ENCODE measurements at regions not wholly inside any gene's neighbourhood (a gene's known extent, or its start where the extent isn't known, plus 50 kb on each side); places are given as distances from the start of the nearest gene placed in this dataset.

DNA sequence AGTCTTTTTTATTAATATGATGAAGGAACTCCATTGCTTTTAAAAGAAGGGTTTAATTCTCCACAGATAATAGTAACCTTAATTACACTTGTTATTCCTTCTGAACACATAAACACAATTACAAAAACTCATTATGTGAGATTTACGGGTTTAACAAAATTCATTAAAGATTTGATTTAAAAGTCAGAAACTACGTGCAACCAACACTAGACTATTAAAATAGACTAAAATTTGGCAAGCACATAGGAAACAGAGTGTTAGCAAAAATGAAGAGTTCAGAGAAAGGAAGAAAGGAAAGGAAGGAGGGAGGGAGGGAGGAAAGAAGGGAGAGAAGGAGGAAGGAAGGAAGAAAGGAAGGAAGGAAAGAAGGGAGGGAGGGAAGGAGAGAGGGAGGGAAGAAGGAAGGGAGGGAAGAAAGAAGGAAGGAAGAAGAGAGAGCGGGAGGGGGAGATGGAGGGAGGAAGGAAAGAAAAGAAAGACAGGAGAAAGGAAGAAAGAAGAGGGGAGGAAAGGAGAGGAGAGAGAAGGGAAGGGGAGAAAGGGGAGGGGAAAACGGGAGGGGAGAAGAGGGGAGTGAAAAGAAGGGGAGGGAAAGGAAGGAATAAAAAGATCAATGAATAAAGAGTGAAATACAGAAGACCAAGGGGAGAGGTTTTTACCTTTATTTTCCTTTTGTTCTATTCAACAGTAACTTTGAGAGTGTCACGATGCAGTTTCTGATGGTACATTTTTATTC, 123.4 kb upstream of the LYPLAL1 start:
- no peak for DNase-seq (ENCODE audit: low read depth)
- no peak overlapping the region for H3K4me3 ChIP-seq (ENCODE audit: control insufficient read depth, low read depth, low read length)
- TF ChIP-seq, protein P1, sequence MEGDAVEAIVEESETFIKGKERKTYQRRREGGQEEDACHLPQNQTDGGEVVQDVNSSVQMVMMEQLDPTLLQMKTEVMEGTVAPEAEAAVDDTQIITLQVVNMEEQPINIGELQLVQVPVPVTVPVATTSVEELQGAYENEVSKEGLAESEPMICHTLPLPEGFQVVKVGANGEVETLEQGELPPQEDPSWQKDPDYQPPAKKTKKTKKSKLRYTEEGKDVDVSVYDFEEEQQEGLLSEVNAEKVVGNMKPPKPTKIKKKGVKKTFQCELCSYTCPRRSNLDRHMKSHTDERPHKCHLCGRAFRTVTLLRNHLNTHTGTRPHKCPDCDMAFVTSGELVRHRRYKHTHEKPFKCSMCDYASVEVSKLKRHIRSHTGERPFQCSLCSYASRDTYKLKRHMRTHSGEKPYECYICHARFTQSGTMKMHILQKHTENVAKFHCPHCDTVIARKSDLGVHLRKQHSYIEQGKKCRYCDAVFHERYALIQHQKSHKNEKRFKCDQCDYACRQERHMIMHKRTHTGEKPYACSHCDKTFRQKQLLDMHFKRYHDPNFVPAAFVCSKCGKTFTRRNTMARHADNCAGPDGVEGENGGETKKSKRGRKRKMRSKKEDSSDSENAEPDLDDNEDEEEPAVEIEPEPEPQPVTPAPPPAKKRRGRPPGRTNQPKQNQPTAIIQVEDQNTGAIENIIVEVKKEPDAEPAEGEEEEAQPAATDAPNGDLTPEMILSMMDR (conservative IDR thresholded peaks at IDR 0.05; ENCODE audit: control insufficient read depth, insufficient read depth, low read depth, low read length): no peak

DNA sequence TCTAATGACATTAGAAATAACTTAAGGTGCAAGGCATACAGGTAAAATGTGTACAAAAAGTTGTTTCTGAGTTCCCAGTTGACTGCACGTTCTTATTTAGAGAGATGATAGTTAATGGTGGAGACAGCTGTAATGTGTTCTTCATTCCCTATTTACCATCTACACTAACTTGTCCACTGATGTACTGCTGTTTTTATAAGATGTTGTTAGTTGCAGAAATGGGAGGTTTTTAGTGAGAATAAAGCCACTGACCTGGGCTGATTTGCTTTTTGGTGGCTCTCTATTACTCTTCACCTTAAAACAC, 122.9 kb upstream of the LYPLAL1 start:
- no peak overlapping the region for H3K4me3 ChIP-seq (ENCODE audit: control insufficient read depth, low read depth, low read length)
- TF ChIP-seq, protein P1 (conservative IDR thresholded peaks at IDR 0.05; ENCODE audit: control insufficient read depth, insufficient read depth, low read depth, low read length): no peak
- no peak for DNase-seq (ENCODE audit: low read depth)

DNA sequence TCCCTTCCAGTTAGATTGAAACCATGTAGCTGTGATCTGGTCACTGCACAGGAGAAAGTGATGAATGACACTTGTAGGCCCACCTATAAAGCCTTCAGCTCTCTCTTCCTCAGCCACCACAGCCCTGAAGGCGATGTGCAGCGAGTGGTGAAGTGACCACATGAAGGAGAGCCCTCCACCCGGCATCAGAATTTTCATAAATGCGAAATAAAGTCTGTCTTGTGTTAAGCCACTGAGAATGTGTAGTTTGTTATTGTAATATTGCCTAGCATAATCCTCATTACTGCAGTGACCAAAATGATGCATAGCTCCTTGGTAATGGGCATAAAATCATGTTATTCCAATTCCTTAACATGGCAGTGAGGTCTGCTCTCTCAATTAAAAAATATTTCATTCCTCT, 122.1 kb upstream of the LYPLAL1 start:
- no peak overlapping the region for H3K4me3 ChIP-seq (ENCODE audit: control insufficient read depth, low read depth, low read length)
- DNase-seq (ENCODE audit: low read depth): no peak
- TF ChIP-seq, protein P1 (conservative IDR thresholded peaks at IDR 0.05; ENCODE audit: control insufficient read depth, insufficient read depth, low read depth, low read length): no peak

DNA sequence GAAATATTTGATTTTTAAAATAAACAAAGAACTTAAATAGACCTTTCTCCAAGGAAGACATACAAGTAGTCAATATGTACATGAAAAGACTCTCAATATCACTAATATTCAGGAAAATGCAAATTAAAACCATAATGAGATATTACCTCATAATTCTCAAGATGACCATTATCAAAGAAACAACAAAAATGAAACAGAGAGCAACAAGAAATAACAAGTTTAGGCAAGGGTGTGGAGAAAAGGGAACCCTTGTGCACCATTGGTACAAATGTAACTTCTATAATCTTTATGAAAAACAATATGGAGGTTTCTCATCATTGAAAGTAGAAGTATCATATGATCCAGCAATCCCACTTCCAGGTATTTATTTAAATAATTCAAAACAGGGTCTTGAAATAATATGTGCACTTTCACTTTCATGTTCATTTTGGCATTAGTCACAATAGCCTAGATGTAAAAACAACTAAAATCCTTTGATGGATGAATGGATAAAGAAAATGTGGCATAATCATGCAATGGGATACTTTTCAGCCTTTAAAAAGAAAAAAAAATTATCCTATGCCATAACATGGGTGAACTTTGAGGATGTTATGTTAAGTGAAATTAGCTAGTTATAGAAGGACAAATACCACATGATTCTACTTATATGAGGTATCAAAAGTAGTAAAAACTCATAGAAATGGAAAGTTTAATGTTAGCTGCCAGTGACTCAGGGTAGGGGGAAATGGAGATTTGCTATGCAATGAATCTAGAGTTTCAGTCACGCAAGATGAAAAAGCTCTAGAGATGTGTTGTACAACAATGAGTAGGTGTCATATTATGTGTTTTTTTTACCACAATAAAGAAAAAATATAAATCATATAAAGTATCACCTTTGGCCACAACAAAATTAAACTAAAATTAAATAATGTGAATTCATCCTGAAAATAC, 114.5 kb upstream of the LYPLAL1 start:
- H3K4me3 ChIP-seq (ENCODE audit: control insufficient read depth, low read depth, low read length): no peak overlapping the region
- DNase-seq (ENCODE audit: low read depth): peak; percentile 2
- TF ChIP-seq, protein P1 (conservative IDR thresholded peaks at IDR 0.05; ENCODE audit: control insufficient read depth, insufficient read depth, low read depth, low read length): no peak

DNA sequence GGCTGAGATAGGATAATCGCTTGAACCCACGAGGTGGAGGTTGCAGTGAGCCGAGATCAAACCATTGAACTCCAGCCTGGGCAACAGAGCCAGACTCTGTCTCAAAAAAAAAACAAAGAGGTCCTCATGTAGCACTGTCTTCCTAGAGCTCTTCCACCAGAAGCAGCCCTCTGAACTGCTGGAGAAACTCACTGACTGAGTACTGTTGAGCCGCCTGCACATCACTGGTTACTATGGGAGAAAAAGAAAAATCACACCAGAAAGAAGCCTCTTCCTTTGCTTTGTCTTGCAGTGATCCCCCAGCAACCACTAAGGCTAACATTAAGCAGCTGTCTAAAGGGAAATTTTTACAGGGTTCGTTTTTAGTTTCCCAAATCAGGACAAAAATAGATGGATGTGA, 112.9 kb upstream of the LYPLAL1 start:
- no peak for DNase-seq (ENCODE audit: low read depth)
- TF ChIP-seq, protein P1 (conservative IDR thresholded peaks at IDR 0.05; ENCODE audit: control insufficient read depth, insufficient read depth, low read depth, low read length): no peak
- H3K4me3 ChIP-seq (ENCODE audit: control insufficient read depth, low read depth, low read length): no peak overlapping the region

DNA sequence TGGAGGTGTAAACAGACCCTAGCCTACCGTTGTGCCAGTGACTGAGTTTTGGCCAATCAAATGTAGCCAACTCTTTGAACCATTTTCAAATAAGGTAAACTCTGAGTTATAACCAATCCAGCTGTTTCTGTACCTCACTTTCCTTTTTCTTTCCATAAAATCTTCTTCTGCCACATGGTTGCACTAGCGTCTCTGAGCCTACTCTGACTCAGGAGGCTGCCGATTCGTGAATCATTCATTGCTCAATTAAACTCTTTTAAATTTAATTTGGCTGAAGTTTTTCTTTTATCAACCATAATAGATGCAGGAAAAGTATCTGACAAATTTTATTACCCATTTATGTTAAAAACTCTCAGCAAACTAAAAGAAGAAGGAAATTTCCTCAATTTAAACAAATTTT, 111.5 kb upstream of the LYPLAL1 start:
- no peak overlapping the region for H3K4me3 ChIP-seq (ENCODE audit: control insufficient read depth, low read depth, low read length)
- DNase-seq (ENCODE audit: low read depth): peak; percentile 59
- TF ChIP-seq, protein P1 (conservative IDR thresholded peaks at IDR 0.05; ENCODE audit: control insufficient read depth, insufficient read depth, low read depth, low read length): no peak

Data from fibroblast of mammary gland (primary cell).